Epithelial cell of proximal tubule (primary cell): ENCODE measurements at regions not wholly inside any gene's neighbourhood (a gene's known extent, or its start where the extent isn't known, plus 50 kb on each side); places are given as distances from the start of the nearest gene placed in this dataset.
A peak's percentile ranks its signal among the peaks of the same experiment; 100 is the strongest.

ENCODE experiments used
- DNase-seq: peaks from one replicate; pipeline ENCODE4 v3.0.0-alpha.2; 2011; ENCODE audit warnings: low read depth
- H3K4me3 ChIP-seq: 2 replicates; pipeline ENCODE4 v1.5.1; 2011; ENCODE audit warnings: low read depth, mild to moderate bottlenecking, low read length
- TF ChIP-seq, protein P1 (sequence below): conservative IDR thresholded peaks from 2 replicates; pipeline ENCODE4 v1.5.1; 2012; ENCODE audit warnings: low read depth, mild to moderate bottlenecking, low read length

DNA sequence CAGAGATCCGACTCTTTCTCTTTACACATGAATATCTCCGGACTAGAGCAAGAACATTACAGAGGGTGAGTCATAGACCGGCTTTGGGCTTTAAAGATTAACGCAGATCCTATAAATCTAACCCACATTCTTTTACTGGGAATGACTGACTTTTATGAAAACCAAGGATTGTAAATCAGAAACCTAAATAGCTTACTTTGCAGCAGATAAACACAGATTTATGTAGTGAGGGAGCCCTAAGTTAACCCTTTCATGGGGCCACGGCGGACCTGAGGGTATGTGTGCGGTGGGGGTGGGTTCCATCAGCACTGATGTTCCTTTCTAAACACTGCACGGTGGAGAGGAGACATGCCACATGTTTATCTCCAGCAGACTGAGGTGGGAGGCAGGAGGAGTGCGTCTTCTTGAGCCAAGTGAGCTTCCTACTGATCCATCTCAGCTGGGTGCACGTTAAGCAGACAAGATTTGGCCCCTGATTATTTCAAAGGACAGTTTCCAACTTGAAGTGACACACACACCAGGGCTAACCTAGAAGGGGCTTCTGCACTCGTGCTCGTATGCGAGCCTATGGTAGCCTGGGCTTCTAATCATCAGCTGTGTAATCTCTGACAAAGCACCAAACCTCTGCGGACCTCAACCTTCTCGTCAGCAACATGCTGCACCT is 127.6 kb downstream of the WDR11 start:
- TF ChIP-seq, protein P1, sequence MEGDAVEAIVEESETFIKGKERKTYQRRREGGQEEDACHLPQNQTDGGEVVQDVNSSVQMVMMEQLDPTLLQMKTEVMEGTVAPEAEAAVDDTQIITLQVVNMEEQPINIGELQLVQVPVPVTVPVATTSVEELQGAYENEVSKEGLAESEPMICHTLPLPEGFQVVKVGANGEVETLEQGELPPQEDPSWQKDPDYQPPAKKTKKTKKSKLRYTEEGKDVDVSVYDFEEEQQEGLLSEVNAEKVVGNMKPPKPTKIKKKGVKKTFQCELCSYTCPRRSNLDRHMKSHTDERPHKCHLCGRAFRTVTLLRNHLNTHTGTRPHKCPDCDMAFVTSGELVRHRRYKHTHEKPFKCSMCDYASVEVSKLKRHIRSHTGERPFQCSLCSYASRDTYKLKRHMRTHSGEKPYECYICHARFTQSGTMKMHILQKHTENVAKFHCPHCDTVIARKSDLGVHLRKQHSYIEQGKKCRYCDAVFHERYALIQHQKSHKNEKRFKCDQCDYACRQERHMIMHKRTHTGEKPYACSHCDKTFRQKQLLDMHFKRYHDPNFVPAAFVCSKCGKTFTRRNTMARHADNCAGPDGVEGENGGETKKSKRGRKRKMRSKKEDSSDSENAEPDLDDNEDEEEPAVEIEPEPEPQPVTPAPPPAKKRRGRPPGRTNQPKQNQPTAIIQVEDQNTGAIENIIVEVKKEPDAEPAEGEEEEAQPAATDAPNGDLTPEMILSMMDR, result no peak
- peak overlapping the region; percentile 51 for H3K4me3 ChIP-seq
- no peak for DNase-seq

DNA sequence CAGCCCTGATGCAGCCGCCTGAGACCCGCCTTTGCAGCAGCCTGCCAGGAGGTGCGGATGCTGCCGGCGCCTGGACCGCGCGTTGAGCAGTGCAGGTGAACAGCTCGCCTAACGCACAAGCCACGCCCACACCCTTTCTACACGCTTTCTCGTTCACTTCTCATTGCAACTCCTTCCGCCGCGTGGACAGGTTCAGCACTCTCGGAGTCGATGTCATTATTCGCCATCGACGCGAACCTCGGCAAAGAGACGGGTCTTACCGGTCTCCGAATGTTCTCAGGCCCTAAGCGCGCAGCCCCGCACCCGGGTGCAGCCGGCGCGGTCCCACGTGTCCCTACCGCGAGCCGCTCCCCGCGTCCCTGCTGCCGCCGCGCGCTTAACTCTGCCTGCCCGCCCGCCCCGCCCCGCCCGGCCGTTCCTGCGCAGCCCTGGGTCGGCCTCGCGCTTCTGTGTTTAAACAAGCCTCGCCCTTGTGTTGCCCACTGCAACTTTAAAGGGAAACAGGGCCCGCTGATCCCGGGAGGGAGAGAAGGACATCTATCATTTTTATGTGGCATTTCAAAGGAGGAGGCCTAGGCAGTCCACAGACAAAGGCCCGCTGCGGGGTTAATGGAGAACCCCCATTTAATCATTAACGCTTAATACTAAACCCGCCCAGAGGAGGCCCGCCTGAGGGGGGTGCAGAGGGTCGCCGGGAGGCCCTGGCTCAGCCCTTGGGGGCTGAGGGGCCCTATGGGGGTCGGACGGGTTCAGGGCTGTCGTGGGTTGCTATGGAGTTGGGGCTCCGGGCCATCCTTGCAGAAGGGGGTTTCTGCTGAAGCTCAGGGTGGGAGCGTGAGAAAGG is 128.5 kb downstream of the WDR11 start:
- no peak for DNase-seq
- TF ChIP-seq, protein P1, result no peak
- H3K4me3 ChIP-seq, result peak overlapping the region; percentile 51

DNA sequence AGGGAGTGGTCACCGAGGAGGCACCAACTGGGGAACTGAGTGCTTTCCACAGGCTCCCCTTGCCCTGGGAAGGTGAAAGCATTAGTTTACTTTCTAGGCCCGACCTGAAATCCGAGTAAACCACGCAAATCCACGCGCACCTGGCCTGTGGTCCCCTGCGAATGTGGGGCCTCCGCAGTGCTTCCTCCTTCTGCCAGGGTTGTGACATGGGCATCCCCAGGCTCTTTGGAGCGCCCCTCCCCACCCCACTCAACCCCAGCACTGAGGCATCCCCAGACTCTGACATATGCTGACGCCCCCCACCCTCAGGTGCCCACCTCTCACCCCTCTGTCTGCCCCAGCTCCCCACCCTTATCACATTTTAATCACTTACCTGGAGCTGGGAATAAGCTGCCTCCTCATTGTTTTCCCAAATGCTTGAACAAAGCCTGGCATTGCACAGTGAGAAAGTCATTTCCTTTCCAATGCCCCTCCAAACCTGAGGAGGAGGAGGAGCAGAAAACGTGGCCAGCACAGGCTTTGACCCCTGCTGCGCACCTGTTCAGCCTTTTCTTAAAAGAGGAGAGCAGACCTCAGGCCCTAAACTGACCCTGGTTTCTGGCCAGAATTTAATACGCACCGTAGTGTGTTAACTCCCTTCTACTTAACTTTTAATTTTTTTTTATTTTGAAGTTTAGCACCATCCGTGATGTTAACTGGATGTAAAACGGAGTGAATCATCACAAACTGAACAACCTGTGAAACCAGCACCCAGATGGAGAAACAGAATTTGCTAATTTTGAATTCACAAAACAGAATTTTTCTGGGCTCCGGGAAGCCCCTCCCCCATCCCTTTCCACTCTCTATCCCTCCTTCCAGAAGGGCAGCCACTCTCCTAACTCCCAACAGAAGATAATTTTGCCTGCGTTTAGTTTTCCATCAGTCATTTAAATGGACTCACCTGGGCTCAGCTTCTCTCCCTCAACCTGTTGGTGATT is 129.4 kb downstream of the WDR11 start:
- no peak overlapping the region for H3K4me3 ChIP-seq
- TF ChIP-seq, protein P1, result no peak
- DNase-seq, result no peak

GRCh38 chr10:120981601-120982391 is 130.6 kb downstream of the WDR11 start:
- H3K4me3 ChIP-seq, result no peak overlapping the region
- TF ChIP-seq, protein P1, result no peak
- no peak for DNase-seq

DNA sequence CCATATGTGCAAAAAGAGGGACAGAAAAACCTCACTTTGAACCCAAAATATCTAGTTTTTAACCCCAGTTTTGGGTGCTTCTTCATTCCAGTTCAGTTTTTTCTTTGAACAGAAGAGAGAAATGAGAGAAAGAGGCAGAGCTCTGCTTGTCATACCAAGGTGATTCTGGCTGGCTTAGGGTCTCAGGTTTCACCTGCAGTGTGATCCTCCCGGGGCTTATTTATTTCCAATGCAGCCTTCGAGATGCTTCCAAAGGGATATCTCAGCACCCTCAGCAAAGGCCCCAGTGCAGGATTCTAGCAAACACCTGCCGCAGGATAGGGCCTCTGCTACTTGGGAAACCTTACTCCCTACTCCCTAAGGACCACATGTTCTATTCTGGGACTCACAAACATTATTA is 131.3 kb downstream of the WDR11 start:
- TF ChIP-seq, protein P1, result no peak
- H3K4me3 ChIP-seq, result no peak overlapping the region
- DNase-seq, result no peak

GRCh38 chr10:120983721-120984120 is 132.6 kb downstream of the WDR11 start:
- H3K4me3 ChIP-seq, result no peak overlapping the region
- no peak for DNase-seq
- TF ChIP-seq, protein P1, result no peak
